PC-3 (cell line): ENCODE measurements at regions not wholly inside any gene's neighbourhood (a gene's known extent, or its start where the extent isn't known, plus 50 kb on each side); places are given as distances from the start of the nearest gene placed in this dataset.

Experiments
- ATAC-seq: fragments of 200-7000 bp; cut with Tn5 transposase; 2 replicates; pipeline ENCODE4 v1.9.1; 2020; ENCODE audit warnings: mild to moderate bottlenecking, moderate library complexity
- BruUV-seq: library from RNA; stranded (reverse); fragments of 400-500 nt; replicated peaks from 2 replicates; lab custom pipeline; 2021; lab: Mats Ljungman, UMichigan
- CTCF ChIA-PET: fragments of 300-600 bp; sonication (Branson Sonifier 250); formaldehyde crosslinking; loops from one replicate; lab custom pipeline; 2022; ENCODE audit warnings: antibody characterized with exemption; lab: Charles Lee
- POLR2A ChIA-PET: fragments of 300-600 bp; sonication (Branson Sonifier 250); formaldehyde crosslinking; loops from one replicate; lab custom pipeline; 2022; ENCODE audit warnings: antibody characterized with exemption; ENCODE audit not compliant: unreplicated experiment; lab: Charles Lee
- DNase-seq: peaks from one replicate; pipeline ENCODE4 v3.0.0-alpha.2; 2015
- H2AFZ ChIP-seq: fragments of 300-600 bp; sonication (generic); 2 replicates; pipeline ENCODE4 v1.6.0; 2016; ENCODE audit warnings: antibody characterized with exemption, low read length
- H3F3A ChIP-seq: fragments of 300-600 bp; sonication (generic); one replicate; pipeline ENCODE4 v1.6.0; 2017; ENCODE audit warnings: antibody characterized with exemption, low read length, control low read depth, mild to moderate bottlenecking; ENCODE audit not compliant: unreplicated experiment
- H3K27ac ChIP-seq: fragments of 300-600 bp; sonication (generic); 2 replicates; pipeline ENCODE4 v1.5.1; 2016; ENCODE audit warnings: mild to moderate bottlenecking, low read length
- H3K27me3 ChIP-seq: fragments of 300-600 bp; sonication (generic); 2 replicates; pipeline ENCODE4 v1.6.1; 2016; ENCODE audit warnings: low read length, mixed read lengths
- H3K36me3 ChIP-seq: fragments of 300-600 bp; sonication (generic); 2 replicates; pipeline ENCODE4 v1.6.1; 2016; ENCODE audit warnings: low read depth, mixed run types, low read length, mixed read lengths
- H3K4me1 ChIP-seq: fragments of 300-600 bp; sonication (generic); 2 replicates; pipeline ENCODE4 v1.5.1; 2016; ENCODE audit warnings: low read length; ENCODE audit not compliant: insufficient read depth
- H3K4me2 ChIP-seq: fragments of 300-600 bp; sonication (generic); 2 replicates; pipeline ENCODE4 v1.6.0; 2016; ENCODE audit warnings: low read length
- H3K4me3 ChIP-seq: fragments of 300-600 bp; sonication (generic); 2 replicates; pipeline ENCODE4 v1.5.1; 2016; ENCODE audit warnings: mild to moderate bottlenecking, low read length, mixed read lengths
- H3K79me2 ChIP-seq: fragments of 300-600 bp; sonication (generic); 2 replicates; pipeline ENCODE4 v1.6.1; 2017; ENCODE audit warnings: low read length, mixed read lengths
- H3K9ac ChIP-seq: fragments of 300-600 bp; sonication (generic); 2 replicates; pipeline ENCODE4 v1.6.0; 2016; ENCODE audit warnings: mild to moderate bottlenecking, low read length
- H3K9me2 ChIP-seq: fragments of 300-600 bp; sonication (generic); replicated peaks from 2 replicates; pipeline ENCODE4 v1.6.1; 2016; ENCODE audit warnings: mixed run types, low read length, mixed read lengths
- H3K9me3 ChIP-seq: fragments of 300-600 bp; sonication (generic); 2 replicates; pipeline ENCODE4 v1.6.1; 2016; ENCODE audit warnings: low read length, mixed read lengths
- H4K20me1 ChIP-seq: fragments of 300-600 bp; sonication (generic); 2 replicates; pipeline ENCODE4 v1.6.1; 2016; ENCODE audit warnings: low read length, mixed read lengths
- CTCF ChIP-seq: fragments of 300-600 bp; sonication (generic); conservative IDR thresholded peaks from 2 replicates; pipeline ENCODE4 v1.5.1; 2017; ENCODE audit warnings: antibody characterized with exemption, low read depth, mild to moderate bottlenecking, low read length
- EZH2 ChIP-seq: fragments of 300-600 bp; sonication (generic); IDR thresholded peaks from one replicate; pipeline ENCODE4 v1.6.1; 2017; ENCODE audit warnings: antibody characterized with exemption, mild to moderate bottlenecking, low read length; ENCODE audit not compliant: unreplicated experiment
- EZH2phosphoT487 ChIP-seq: fragments of 300-600 bp; sonication (generic); IDR thresholded peaks from 2 replicates; pipeline ENCODE4 v1.6.1; 2018; ENCODE audit warnings: mild to moderate bottlenecking, antibody characterized with exemption, low read length, borderline replicate concordance
- intact Hi-C: fragments of 100-400 bp; cut with micrococcal nuclease; formaldehyde crosslinking; loops from 2 replicates; pipeline ENCODE4 v1.9.0; 2023

GRCh38 chr4:140302151-140302859 lies 71.1 kb upstream of the SCOC start:
- CTCF ChIA-PET = no interaction called here
- POLR2A ChIA-PET = no interaction called here

GRCh38 chr4:140300271-140300970 lies 73.0 kb upstream of the SCOC start:
- no peak overlapping the region for H2AFZ ChIP-seq
- H3K4me1 ChIP-seq = peaks cover 39% of the 10 kb centered on the region
- H4K20me1 ChIP-seq = no peaks in the 10 kb centered on the region
- no peaks in the 10 kb centered on the region for H3K79me2 ChIP-seq
- BruUV-seq = no TSS peak
- CTCF ChIA-PET = no interaction called here
- intact Hi-C loops = no loop called here
- no peak for TF ChIP-seq CTCF
- TF ChIP-seq EZH2 = no peak
- no peak for TF ChIP-seq EZH2phosphoT487
- H3K27me3 ChIP-seq = no peaks in the 10 kb centered on the region
- DNase-seq (peak; percentile 67), ATAC-seq (peak; percentile 48)
- no peak overlapping the region for H3K4me3 ChIP-seq
- H3K9ac ChIP-seq = no peak overlapping the region
- no peaks in the 10 kb centered on the region for H3K9me3 ChIP-seq
- no peak overlapping the region for H3K27ac ChIP-seq
- H3K36me3 ChIP-seq = no peaks in the 10 kb centered on the region
- no peaks in the 10 kb centered on the region for H3F3A ChIP-seq
- 0 out of 2 replicates have a peak overlapping the region, but pooled peaks have one; percentile 6 for H3K4me2 ChIP-seq
- POLR2A ChIA-PET = no interaction called here
- no peaks in the 10 kb centered on the region for H3K9me2 ChIP-seq

More at GRCh38 chr4:140302151-140302859, 71.1 kb upstream of the SCOC start:
- Histone ChIP-seq H3F3A (no peaks in the 10 kb centered on the region), H3K27me3 (no peaks in the 10 kb centered on the region), H3K27ac (no peak overlapping the region), H3K4me3 (no peak overlapping the region), H3K9me3 (no peaks in the 10 kb centered on the region), H4K20me1 (no peaks in the 10 kb centered on the region), H3K4me2 (no peak overlapping the region), H2AFZ (no peak overlapping the region), H3K79me2 (no peaks in the 10 kb centered on the region), H3K36me3 (no peaks in the 10 kb centered on the region), H3K4me1 (peaks cover 25% of the 10 kb centered on the region), H3K9me2 (no peaks in the 10 kb centered on the region), H3K9ac (no peak overlapping the region)
- TF ChIP-seq EZH2phosphoT487 (no peak), CTCF (no peak), EZH2 (no peak)
- BruUV-seq = no TSS peak
- intact Hi-C loops = no loop called here
- ATAC-seq = no peak
- no peak for DNase-seq

GRCh38 chr4:140298001-140298400 lies 75.4 kb upstream of the SCOC start:
- CTCF ChIA-PET = no interaction called here
- no peaks in the 10 kb centered on the region for H3F3A ChIP-seq
- no peak for TF ChIP-seq CTCF
- no peak for TF ChIP-seq EZH2phosphoT487
- no peak for TF ChIP-seq EZH2
- H3K9me2 ChIP-seq = no peaks in the 10 kb centered on the region
- intact Hi-C loops = no loop called here
- POLR2A ChIA-PET = no interaction called here
- H4K20me1 ChIP-seq = no peaks in the 10 kb centered on the region
- no peaks in the 10 kb centered on the region for H3K79me2 ChIP-seq
- no peaks in the 10 kb centered on the region for H3K36me3 ChIP-seq
- no peak overlapping the region for H3K27ac ChIP-seq
- peak overlapping the region; percentile 86 for H3K4me2 ChIP-seq
- no peak for ATAC-seq
- H3K9me3 ChIP-seq = no peaks in the 10 kb centered on the region
- no peak overlapping the region for H3K9ac ChIP-seq
- H2AFZ ChIP-seq = no peak overlapping the region
- H3K4me1 ChIP-seq = peaks cover 31% of the 10 kb centered on the region
- H3K27me3 ChIP-seq = no peaks in the 10 kb centered on the region
- BruUV-seq = no TSS peak
- H3K4me3 ChIP-seq = no peak overlapping the region
- DNase-seq = no peak
